ENCODE measurements at regions not wholly inside any gene's neighbourhood (a gene's known extent, or its start where the extent isn't known, plus 50 kb on each side); places are given as distances from the start of the nearest gene placed in this dataset.

DNA sequence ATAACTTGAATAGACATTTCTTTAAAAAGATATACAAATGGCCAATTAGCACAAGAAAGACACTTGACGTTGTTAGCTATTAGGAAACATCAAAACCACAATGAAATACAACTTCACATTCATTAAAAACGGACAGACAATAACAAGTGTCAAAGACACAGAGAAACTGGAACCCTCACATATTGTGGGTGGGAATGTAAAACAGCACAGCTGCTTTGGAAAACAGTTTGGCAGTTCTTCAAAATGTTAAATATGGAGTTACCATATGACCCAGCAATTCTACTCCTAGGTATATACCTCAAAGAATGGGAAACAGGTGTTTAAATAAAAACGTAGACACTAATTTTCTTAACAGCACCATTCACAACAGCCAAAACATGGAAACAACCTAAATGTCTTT, 100.5 kb upstream of the SLC22A23 start:
- DNase-seq (ENCODE audit: low read depth), result peak; percentile 45

DNA sequence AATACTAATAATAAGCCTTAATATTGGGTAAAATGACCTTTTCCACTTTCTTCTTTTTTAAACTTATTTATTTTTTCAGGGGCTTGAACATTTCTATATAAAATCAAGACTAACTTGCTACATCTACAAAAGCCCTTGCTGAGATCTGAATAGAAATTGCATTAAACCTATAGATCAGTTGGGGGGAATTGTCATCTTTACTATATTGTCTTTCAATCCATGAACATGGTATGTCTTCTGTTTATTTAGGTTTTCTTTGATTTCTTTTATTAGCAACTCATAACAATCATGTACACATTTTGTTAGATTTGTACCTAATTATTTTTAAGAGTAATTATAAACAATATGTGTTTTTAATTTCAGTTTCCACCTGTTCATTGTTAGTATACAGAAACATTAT, 96.4 kb upstream of the SLC22A23 start:
- no peak for DNase-seq (ENCODE audit: low read depth)

DNA sequence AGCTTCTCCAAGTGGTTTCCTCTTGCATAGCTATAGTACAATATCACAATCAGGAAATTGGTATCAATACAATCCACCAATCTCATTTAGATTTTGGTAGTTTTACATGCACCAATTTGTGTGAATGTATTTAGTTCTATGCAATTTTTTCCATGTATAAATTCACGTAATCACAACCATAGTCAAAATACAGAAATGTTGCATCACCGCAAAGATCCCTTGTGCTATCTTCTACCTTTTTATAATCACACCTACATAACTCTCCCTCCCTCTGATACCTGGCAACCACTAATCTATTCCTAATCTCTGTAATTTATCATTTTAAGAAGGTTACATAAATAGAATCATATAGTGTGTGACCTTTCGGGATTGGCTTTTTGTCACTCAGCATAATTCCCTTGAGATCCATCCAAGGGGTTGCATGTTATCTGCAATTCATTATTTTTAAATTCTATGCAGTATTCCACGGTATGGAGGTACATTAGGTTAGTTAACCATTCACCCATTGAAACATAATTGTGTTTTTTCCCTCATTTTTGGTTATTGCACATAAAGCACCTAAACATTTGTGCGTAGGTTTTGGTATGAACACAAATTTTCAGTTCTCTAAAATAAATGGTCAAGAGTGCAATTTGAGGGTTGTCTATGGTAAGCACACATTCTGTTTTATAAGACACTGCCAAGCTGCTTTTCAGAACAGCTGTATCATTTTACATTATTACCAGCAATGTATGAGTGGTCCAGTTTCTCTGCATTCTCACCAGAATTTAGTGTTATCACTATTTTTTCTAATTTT, 95.1 kb upstream of the SLC22A23 start:
- DNase-seq (ENCODE audit: low read depth), result no peak

DNA sequence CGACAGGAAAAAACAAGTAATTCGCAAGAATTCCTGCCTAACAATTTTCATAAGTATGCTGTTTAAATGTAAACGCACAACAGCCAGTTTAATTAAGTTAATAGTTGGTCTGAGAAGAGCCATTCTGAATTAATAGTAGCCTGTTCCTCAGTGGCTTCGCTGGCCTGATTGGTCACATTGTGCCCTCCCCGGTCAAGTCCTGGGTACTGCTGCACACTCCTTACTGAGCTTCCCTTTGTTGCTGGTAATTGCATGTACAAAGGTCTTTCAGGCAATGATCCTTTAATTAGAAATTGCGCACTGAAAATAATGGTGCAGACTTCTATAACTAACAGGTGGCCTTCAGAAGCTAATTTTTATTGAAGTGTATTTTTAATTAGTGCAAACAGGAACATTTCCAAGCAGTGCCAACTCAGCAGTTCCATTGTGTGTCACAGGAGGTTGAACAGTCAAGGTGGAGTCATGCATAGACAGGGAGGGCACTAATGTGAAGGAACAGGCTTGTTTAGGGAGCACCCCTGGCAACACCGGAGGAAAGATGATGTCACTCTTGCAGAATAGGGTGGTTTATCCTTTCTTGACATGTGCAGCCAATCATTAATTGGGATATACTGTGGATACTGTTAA, 92.6 kb upstream of the SLC22A23 start:
- DNase-seq (ENCODE audit: low read depth), result no peak

- DNase-seq (ENCODE audit: low read depth), result no peak
Observed at GRCh38 chr6:3546121-3546520, 89.3 kb upstream of the SLC22A23 start.

GRCh38 chr6:3545156-3545555, 88.3 kb upstream of the SLC22A23 start:
- no peak for DNase-seq (ENCODE audit: low read depth)

DNA sequence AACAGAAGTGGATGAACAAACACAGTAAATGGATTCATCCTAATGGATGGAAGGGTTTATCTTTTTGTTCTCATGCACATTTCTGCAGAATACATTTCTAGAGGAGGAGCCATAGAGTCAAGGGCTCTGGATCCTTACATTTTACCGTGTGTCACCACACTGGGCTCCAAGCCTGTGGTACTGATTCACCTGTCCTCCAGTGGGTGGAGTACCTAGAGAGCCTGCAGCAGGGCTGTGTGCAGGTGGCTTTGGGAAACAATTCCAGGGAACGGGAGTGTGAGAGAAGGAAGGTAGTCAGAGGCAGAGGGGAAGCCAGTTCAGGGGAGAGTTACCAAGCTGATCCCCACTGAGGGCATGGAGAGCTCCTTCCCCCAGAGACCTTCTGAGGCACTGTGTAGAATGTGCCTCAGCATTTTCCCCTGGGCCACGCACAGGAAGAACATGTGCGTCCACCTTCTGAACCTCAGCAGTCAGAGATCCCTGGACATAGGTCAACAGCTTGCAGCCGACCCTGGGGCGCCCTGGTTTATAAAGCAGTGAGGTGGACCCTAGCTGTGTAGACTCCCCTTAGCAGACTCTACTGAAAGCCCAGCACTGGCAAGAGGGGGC, 85.3 kb upstream of the SLC22A23 start:
- DNase-seq (ENCODE audit: low read depth), result no peak

- no peak for DNase-seq (ENCODE audit: low read depth)
Observed at GRCh38 chr6:3541006-3541585, 84.2 kb upstream of the SLC22A23 start.

- DNase-seq (ENCODE audit: low read depth), result no peak
Observed at GRCh38 chr6:3540253-3540820, 83.5 kb upstream of the SLC22A23 start.

DNA sequence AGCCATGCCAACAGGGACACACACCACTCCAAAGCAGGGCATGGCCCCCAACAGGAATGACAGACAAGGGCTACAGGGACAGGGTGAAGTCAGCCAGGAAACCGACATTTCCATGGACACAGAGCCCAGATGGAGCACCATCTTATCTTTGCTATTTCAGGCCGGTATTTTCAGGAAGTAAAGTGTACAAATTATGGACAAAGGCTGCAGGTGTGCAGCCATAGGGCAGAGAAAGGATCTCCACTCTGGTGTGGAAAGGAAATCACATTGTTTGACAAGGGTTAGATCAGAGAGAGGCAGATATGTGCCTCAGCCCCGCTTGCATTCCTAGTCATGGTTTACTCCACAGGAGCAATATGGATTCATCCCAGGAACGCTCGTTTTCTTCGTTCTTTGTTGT, 81.7 kb upstream of the SLC22A23 start:
- no peak for DNase-seq (ENCODE audit: low read depth)

DNA sequence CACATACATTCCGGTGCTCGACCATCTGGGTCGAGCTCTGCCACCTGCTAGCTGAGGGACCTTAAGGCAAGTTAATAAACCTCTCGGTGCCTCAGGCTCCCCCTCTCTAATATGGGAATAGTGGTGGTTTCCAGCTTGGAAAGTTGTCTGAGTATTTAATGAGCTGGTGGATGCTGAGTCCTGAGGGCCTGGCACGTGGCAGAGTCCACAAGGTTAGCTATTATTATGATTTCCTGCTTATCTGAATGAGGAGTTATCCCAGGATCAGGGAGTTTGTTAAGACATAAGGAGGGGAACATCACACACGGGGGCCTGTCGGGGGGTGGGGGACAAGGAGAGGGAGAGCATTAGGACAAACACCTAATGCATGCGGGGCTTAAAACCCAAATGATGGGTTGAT, 80.1 kb upstream of the SLC22A23 start:
- no peak for DNase-seq (ENCODE audit: low read depth)

DNA sequence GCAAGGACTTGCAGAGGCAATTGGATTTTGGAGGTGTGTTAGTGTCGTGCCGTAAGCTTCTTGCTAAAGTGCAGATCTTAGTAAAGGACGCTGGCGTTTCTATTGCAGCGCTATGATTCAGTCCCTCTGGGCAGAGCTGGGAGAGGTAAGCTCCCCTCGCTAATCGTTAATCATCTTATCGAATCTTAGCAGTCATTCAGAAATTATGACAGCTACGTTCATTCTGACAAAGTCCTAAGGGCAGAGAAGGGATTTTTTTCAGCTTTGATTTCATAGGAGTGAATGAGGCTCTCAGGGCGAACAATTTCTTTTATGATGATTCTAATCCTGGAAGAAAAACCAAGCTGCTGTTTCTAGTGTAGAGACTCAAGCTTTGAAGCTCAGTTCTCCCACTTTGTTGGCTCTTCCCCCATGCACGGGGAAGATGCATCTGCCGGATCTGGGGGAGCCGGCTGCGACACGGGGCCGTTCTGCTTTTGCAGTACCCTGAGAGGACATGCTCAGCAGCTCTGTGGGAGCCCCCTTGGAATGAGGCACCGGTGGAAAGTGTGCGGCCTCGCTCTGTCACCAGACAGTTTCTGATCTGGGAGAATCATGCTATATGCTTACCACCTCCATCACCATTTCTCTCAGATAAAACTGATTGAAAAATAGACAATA, 79.1 kb upstream of the SLC22A23 start:
- DNase-seq (ENCODE audit: low read depth), result no peak

DNA sequence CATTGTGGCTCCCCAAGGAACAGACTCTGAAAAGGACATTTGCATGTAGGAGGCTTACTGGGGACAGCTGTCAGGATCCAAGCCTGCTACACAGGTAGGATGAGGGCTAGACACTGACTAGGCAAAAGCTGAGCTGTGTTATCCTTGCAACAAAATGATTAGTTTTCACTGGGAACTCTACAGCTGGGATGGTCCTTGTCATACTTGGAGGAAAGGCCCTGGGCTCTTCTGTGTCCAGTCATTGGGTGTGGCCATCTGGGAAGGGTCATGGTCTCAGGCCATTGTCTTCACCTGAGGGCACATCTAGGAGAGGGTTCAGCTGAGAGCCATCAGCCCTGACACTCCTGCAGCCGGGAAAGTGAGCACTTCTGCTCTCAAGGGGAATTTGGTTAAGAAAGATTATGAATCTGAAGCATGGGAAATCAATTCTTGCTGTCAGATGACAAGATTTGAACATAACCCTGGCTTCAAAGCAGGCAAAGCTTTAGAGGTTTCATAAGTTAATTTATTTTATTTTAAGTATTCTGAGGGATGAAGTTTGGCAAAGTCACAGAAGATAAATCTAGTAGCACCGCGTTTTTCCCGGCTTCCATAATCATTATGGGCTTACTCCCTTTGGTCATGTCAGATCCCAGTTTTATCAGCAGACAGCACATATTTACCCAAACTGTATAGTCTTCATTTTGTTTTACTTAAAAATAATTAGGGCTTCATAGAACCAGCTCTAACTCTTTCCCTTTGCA, 78.4 kb upstream of the SLC22A23 start:
- no peak for DNase-seq (ENCODE audit: low read depth)

DNA sequence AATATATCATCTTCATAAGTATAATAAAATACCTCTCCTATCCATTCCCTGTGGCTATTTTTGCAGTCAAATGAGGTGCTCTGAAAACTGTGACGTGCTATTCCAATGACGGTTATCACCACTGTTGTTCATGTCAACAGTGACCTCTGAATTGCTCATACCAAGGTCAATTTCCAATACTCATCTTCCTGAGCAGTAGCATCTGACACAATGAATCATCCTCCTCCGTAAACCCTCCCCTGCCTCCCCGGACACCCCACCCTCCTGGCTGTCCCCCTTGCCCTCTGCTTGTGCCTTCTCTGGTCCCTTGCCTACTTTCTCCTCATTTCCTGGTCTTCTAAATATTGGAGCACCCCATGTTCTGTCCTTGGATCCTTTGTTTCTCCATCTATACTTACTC, 77.7 kb upstream of the SLC22A23 start:
- DNase-seq (ENCODE audit: low read depth), result no peak

- DNase-seq (ENCODE audit: low read depth), result no peak
Observed at GRCh38 chr6:3533981-3534380, 77.1 kb upstream of the SLC22A23 start.

DNA sequence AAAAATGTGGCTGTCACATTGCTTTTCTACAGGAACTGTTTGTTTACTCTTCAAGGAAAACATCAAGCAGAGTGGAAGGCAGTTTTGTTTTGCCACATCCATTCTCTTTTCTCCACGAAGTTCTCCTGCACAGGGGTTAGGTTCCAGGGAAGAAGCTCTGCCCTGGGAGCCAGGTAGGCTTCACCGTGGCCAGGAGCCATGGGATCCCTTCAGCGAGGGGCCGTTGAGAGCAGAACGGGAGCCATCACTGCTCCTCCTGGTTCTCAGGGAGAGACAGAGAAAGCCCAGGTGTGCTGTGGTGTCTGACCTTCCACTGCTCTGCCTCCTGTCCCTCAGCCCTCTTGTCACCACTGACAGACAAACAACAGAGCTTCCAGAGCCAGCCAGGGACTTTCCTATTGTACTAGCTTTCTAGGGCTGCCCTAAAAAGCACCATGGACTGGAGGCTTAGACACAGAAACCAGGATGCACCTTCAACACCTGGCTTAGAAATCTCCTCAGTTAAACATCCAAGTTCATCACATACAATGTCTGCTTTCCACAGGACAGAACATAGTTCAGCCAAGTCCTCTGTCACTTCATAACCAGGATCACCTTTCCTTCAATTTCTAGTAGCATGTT, 75.6 kb upstream of the SLC22A23 start:
- DNase-seq (ENCODE audit: low read depth), result no peak

GRCh38 chr6:3531481-3531880, 74.6 kb upstream of the SLC22A23 start:
- DNase-seq (ENCODE audit: low read depth), result no peak

- DNase-seq (ENCODE audit: low read depth), result no peak
Observed at GRCh38 chr6:3530515-3530914, 73.7 kb upstream of the SLC22A23 start.

- DNase-seq (ENCODE audit: low read depth), result no peak
Observed at GRCh38 chr6:3529721-3530120, 72.9 kb upstream of the SLC22A23 start.

DNA sequence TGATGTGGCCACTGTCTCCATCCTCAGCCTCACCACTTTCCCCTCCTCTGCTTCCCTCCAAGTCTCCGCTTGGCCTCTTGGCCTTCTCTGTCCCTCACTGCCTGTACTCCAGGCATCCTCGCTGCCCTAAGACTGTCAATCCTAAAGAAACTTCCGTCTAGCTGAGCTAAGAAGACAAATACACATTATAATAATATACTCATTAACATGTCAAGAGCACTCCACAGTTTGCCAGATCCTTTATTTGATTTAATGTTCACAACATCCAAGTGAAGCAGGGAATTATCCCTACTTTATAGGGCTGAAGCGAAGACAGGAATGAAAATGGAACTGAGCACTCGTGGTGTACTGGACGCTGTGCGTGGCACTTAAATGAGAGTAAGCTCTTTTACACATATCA, 72.4 kb upstream of the SLC22A23 start:
- no peak for DNase-seq (ENCODE audit: low read depth)

Data from myocyte (in vitro differentiated cells).